Tibial nerve (tissue), 4 donors: ENCODE measurements at regions not wholly inside any gene's neighbourhood (a gene's known extent, or its start where the extent isn't known, plus 50 kb on each side); places are given as distances from the start of the nearest gene placed in this dataset.

ENCODE experiments used
- EP300 ChIP-seq, 2 donors: sonication (generic); formaldehyde crosslinking; IDR thresholded peaks; one replicate each; pipeline ENCODE4 v1.6.1; 2017; ENCODE audit warnings: antibody characterized with exemption in 2 of 2, mild to moderate bottlenecking in 1 of 2
- POLR2A ChIP-seq, 2 donors: fragments of 450-650 bp; IDR thresholded peaks; one replicate each; pipeline ENCODE4 v1.6.1; 2017; ENCODE audit warnings: antibody characterized with exemption in 2 of 2, mild to moderate bottlenecking in 2 of 2, moderate library complexity in 2 of 2
- TF ChIP-seq, protein P1 (sequence below), 5 experiments: fragments of 200-600 bp in 3 of 5; fragments of 450-650 bp in 2 of 5; sonication (generic) in 3 of 5; IDR thresholded peaks; one replicate each; pipeline ENCODE4 v1.5.1; 2016 to 2019; ENCODE audit warnings: antibody characterized with exemption in 5 of 5, mild to moderate bottlenecking in 3 of 5, moderate library complexity in 2 of 5

DNA sequence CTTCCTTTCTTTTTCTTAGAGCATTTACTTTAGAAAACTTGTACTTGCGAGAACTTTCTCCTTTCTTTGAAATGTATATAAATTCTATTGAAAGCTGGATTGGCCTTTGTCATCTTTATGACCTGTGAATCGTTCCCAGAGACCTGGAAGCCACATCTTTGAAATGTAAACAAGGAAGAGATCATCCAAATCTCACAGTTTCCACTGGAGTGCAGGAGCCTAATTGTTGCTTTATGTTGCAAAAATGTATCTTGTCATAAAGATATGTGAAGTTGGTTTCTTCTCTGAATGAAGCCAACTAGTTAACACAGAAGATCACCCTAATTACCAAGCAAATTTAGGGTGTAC is 1101.8 kb downstream of the TAF11L14 start:
- TF ChIP-seq POLR2A (IDR thresholded peaks at IDR 0.05) (no peak), EP300 (IDR thresholded peaks at IDR 0.05) (no peak)
- TF ChIP-seq, protein P1, sequence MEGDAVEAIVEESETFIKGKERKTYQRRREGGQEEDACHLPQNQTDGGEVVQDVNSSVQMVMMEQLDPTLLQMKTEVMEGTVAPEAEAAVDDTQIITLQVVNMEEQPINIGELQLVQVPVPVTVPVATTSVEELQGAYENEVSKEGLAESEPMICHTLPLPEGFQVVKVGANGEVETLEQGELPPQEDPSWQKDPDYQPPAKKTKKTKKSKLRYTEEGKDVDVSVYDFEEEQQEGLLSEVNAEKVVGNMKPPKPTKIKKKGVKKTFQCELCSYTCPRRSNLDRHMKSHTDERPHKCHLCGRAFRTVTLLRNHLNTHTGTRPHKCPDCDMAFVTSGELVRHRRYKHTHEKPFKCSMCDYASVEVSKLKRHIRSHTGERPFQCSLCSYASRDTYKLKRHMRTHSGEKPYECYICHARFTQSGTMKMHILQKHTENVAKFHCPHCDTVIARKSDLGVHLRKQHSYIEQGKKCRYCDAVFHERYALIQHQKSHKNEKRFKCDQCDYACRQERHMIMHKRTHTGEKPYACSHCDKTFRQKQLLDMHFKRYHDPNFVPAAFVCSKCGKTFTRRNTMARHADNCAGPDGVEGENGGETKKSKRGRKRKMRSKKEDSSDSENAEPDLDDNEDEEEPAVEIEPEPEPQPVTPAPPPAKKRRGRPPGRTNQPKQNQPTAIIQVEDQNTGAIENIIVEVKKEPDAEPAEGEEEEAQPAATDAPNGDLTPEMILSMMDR (IDR thresholded peaks at IDR 0.05), result no peak
